ENCODE measurements at regions not wholly inside any gene's neighbourhood (a gene's known extent, or its start where the extent isn't known, plus 50 kb on each side); places are given as distances from the start of the nearest gene placed in this dataset.

DNA sequence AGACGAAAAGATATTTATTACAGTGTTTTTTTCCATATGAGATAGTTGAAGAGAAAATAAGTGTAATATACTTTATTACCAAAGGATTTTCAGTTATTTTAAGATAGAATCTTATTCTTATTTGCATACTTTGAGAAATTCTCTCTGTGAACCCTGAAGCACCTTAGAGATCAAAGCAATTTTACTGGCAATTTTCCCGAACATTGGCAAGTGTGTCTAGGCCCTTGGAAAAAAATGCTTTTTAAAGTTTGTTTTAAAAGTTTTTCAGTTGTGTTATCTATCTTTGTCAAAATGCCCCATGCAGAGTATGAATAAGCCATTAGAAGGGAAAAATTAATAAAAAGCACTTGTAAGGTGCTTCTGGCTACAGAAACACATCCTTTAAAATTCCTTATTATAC, 276.8 kb upstream of the HSF2 start:
- DNase-seq (ENCODE audit: low spot score) = no peak

DNA sequence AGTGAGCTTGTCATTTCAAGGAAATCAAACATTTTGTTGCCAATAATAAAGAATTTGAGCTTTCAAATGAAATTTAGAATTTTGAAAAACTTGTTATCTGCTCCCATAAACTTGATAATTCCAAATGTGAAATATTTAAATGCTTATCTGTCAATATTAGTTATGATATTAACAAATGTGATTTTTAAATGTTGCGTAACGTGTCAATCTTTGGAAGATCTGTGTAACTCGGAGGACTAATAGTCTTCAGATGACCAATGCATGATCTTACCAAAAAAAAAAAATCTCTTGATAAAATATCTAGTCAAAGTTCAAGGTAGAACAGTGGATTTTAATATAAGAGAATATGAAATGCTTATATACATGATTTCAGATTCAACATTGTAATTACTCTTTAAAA, 274.5 kb upstream of the HSF2 start:
- DNase-seq (ENCODE audit: low spot score) = no peak

- no peak for DNase-seq (ENCODE audit: low spot score)
These were observed 272.6 kb upstream of the HSF2 start for GRCh38 chr6:122126894-122127293.

- no peak for DNase-seq (ENCODE audit: low spot score)
These were observed 271.0 kb upstream of the HSF2 start for GRCh38 chr6:122128445-122128844.

DNA sequence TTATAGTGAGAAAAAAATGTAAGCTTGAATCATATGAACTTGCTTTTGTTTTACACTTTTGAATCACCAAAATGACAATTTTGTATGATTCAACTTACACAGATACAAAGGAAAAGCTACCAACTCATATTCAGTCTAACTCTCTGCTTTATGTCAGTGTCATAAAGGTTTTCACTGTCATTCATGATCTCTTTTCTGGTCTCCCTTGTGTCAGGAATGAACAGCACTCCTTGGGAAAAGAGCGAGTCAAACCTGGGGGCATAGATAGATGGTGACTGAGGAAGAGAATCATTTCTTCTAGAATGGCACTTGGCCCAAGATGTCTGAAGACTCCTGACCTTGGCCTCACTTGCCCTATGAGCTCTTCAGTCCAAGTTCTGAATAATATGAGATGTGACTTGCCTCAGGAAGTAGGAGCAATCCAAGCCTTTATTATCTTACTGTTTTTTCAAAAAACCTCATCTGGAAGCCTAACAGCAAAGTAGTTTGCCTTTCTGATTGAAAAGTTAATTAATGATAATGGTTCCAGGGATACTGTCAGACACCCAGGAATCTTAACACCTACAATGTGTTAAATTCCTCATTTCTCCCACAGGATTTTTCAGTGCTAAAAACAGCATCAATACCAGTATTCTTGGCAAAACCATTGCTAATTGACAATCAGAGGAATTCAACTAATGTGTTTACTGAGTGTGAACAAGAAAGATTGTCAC, 270.0 kb upstream of the HSF2 start:
- no peak for DNase-seq (ENCODE audit: low spot score)

DNA sequence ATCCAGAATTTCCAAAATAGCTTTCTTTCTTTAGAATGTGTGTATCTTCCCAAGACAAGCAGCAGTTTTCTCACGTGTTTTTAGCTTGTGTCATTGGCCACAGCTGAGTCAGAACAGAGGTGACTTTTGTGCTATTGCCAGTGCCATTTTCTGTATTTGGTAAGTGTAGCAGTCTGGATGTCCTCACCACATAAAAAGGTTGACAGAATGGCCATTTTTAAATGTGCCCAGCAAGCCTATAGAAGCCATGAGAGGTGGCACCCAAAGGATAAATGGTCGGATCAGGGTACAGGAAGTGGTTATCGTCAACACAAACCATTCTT, 269.5 kb upstream of the HSF2 start:
- DNase-seq (ENCODE audit: low spot score) = no peak

- DNase-seq (ENCODE audit: low spot score) = no peak
These were observed 268.9 kb upstream of the HSF2 start for GRCh38 chr6:122130518-122130917.

DNA sequence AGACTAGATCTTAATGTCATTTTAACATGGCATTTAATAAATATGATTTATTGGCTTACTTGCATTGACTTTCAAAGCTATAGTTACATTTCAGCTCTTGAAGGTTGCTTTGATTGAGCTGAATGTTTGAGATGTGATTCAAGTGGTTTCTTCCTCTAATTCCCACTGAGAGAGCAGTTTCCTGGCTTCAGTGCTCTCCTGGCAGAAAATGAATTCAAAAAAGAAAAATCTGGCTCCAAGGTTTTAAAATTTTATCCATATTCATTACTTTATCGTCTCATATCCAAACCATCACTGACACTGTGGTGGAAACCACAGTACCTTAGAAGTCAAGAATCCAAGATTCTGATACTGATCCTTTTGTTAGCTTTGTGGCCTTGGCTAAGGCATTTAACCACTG, 263.1 kb upstream of the HSF2 start:
- DNase-seq (ENCODE audit: low spot score) = no peak

- DNase-seq (ENCODE audit: low spot score) = no peak
These were observed 259.4 kb upstream of the HSF2 start for GRCh38 chr6:122140031-122140430.

DNA sequence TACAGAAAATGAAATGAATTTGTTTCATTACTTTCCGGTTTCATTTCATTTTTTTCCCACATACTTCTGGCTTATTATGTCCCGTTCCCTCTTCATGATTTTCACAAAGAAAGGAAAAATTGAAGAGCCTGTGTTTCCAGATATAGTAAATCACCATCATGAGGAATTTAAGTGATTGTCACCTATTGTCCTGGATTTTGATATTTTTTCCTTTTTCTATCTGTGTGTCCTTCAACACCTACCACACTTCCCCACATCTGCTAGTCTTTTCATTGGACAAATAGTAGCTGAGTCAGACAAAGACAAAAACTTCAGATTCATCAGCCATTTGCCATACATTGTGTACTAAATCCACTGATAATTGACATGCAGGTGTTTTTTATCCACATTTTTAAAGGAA, 258.2 kb upstream of the HSF2 start:
- DNase-seq (ENCODE audit: low spot score) = no peak

GRCh38 chr6:122143813-122144601, 255.4 kb upstream of the HSF2 start:
- DNase-seq (ENCODE audit: low spot score) = no peak

DNA sequence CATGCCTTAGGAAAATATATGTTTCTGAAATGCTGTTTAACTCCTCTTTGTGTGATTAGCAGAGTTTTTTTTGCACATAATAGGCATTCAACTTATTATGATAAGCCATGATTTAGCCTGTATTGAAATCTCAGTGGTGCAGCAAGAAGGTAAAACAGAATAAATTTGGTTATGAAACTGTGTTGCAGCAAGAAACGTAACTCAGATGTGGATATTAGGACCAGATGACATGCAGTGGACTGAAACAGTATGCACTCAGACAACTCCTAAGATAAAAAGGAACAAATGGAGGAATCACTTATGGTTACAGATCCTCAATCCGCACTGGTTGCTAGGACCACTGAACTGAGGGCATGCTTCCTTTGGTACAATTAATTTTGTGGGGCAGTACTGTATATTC, 254.2 kb upstream of the HSF2 start:
- no peak for DNase-seq (ENCODE audit: low spot score)

DNA sequence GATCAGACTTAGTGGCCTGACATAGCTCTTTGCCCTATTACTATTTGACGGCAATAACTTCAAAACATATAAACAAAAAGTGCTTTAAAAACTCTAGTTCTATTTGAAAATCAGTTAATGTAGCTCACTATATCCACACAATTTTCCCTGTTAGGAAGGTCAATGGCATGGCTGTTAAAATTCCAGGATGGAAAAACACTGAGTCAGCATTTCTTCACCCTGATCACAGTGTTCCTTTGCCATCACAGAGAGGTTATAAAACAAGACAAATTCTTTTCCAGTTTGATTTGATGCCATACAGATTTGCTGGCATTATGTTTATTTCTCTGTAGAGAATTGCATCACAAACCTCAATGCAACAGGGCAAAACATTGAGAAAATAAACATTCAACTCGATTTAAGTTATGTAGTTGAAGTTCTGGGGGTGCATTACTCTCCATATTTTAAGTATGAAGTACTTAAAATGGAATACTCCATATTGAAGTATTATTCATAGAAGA, 253.7 kb upstream of the HSF2 start:
- no peak for DNase-seq (ENCODE audit: low spot score)

DNA sequence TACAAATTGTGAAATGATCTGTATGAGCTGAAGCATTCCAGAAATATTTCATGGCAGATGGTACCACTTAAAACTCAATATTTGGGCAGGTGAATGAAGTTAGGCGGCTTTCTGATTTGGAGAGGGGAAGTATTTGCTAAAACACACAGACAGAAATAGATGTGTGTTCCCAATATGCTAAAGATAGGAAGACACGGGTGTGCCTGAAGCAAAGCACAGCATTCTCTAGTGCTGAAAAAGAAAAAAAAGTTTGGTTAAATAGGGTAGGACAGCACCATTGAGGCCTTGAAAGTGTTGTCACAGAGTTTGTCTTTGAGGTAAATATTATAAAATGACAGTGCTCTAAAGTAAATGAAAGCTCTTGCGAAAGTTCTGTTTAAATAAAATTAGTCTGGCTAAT, 252.2 kb upstream of the HSF2 start:
- no peak for DNase-seq (ENCODE audit: low spot score)

DNA sequence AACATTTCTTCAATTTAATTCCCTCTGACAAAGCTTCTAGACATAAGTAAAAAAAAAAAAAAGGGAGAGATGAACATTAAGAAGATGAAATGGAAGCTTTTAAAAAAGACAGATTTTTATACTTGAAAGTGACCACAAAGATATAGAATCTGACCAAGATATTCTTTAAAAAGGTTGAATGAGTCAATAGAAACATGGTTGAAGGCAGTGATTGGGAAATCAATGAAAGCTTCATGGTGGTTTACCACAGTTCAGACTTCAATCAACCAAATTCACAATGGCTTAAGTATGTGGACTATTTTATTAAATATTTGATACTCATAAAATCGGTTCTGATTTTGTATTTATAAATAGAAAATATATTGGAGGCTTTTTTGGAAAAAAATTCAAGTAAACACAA, 248.4 kb upstream of the HSF2 start:
- no peak for DNase-seq (ENCODE audit: low spot score)

DNA sequence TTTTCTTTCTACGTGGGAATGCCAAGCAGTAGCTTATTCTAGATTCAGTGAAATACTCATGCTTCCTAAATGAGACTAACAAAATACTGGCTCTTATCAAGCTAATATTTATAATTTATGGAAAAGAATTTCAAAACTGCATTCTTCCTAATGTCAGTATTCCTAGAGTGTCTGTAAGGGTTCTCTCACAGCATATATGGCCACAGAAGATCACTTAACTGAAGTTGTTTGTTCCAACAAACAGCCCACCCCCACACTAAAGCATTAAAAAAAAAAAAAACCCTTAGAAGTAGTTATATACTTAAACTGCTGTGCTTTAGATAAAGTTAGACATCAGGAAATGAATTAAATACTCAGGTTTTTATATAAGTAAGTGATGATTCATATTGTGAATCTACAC, 247.7 kb upstream of the HSF2 start:
- no peak for DNase-seq (ENCODE audit: low spot score)

DNA sequence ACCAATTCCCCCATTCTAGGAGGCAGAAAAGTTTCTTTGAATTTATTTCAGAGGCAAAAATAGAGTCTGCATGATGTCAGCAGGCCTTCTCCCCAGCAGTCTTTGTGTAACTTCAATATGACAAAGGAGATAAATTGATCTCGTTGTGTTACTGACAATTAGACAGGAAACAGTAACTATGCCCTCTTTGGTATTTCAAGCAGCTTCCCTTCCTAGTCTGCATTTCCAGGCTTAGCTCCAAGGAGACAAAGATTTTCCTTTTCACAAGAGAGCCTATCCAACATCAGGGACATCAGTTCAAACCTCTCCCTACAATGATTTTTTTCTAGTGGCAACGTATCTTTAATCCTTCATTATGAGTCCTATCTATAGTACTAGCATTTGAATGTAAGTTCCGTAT, 245.9 kb upstream of the HSF2 start:
- no peak for DNase-seq (ENCODE audit: low spot score)

- DNase-seq (ENCODE audit: low spot score) = no peak
These were observed 245.3 kb upstream of the HSF2 start for GRCh38 chr6:122154155-122154554.

DNA sequence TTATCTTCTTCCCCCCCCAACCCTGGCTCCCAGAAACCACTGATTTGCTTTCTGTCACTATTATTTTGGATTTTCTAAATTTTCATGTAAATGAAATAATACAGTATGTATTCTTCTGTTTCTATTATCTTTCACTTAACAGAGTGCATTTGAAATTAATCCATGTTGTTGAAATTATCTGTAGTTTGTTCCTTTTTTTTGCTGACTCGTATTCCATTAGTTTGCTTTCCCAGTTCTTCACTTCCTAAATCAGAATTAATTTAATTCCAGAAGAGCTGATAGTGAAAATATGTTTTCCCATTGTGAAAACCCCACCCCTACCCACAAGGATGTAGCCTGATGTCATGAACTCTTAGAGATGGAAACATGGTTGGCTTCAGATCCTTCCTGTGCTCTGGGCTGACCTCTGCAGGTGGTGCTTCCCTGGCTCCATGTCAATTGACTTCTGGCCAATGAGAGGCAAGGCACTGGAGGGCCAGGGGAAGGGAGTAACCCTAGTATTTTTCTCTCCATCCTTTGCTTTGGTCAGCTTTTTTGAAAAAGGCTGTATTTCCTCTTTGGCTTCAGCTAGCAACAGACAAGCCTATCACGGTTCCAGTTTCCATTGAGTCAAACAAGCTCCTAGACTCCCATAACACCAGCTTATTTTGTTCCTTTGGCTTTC, 244.4 kb upstream of the HSF2 start:
- DNase-seq (ENCODE audit: low spot score) = no peak

DNA sequence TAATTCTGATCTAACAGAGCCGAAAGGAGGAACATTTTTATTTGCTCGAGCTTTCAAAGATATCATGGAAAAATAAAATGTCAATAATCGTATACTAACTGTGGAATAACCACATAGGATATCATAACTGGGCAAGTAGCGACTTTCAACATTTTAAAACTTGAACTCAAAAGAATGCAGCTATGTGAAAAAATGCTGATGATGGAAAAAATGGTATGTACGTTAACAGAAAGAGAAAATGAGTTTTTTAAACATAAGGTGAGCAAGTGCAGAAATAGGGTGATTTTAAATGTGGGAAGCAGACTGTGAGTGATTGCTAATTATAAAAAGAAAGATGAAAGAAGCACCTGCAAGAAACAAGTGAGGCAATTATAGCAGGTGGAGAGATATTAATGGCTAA, 238.3 kb upstream of the HSF2 start:
- no peak for DNase-seq (ENCODE audit: low spot score)

- no peak for DNase-seq (ENCODE audit: low spot score)
These were observed 234.4 kb upstream of the HSF2 start for GRCh38 chr6:122165014-122165413.

- DNase-seq (ENCODE audit: low spot score) = no peak
These were observed 229.2 kb upstream of the HSF2 start for GRCh38 chr6:122170274-122170673.

GRCh38 chr6:122178988-122179387, 220.5 kb upstream of the HSF2 start:
- DNase-seq (ENCODE audit: low spot score) = no peak
